ENCODE measurements at regions not wholly inside any gene's neighbourhood (a gene's known extent, or its start where the extent isn't known, plus 50 kb on each side); places are given as distances from the start of the nearest gene placed in this dataset.

DNA sequence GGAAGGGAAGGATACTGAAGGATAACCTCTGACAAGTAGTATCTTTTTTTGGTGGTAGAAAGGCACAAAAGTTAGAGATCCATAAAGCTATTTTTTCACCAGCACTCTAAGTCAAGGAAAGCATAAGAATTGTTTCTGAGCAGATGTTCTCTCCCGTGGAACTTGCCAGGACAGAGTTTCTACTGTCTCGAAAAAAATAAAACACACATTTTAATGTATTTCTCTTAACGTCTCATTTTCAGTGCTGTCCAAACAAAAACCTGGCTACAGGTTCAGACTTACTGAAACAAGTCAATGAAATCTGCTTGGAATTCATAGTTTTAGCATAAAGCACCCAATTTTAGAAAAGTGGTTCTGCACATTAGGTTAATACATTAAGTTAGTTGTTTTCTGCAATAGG, 338.3 kb downstream of the LTN1 start:
- DNase-seq (ENCODE audit: low read depth, low spot score), result no peak

DNA sequence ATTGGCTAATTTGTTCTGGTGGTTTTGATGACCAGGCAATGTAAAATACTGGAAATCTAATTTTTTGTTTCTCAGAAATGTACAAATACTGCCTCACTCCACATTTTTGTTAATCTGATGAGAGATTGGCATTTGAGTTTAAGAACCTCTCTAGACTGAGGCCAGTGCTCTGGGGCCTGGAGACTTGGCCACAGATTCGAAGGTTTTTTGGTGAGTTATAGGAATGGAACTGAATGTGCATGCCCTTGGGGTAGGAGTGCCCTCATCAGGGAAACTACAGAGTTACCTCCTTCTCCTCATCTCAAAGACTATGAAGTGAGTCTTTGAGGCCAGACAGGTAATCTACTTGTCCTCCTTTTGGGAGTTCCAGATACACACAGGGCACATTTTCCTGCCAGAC, 347.9 kb downstream of the LTN1 start:
- no peak for DNase-seq (ENCODE audit: low read depth, low spot score)

DNA sequence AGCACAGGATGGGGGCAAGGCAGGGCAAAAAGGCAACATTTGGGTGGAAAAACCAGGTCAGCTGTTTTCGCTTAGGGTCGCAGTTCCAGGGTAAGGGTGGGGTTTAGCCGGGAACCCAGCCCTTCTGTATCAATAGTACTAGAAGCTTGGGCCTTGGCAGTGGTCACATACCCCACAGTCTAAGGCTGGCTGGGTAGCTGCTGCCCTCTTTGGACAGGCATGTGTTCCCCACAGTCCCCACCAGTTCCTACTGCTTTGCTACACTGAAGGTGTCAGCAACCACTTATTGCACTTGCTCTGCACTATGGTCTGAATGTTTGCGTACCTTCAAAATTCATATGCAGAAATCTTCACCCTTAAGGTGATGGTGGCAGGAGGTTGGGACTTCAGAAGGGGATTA, 349.8 kb downstream of the LTN1 start:
- no peak for DNase-seq (ENCODE audit: low read depth, low spot score)

DNA sequence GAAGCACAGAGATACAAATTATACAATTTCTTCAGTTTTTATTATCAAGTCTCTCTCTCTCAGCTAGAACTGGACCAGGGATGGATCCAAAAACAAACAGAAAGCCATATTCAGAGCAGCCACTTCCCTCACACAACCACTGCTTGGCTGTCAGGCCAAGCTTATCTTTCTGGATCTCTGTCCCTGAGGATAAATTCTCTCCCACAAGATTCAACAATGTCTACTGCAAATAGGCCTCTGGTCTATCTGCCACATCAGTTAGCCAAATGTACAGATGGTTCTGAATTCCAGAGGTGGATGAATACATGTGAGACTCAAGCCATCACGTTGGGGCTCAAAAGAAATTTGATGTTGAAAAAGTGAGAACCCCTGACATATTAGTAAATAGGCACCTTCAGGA, 350.9 kb downstream of the LTN1 start:
- DNase-seq (ENCODE audit: low read depth, low spot score), result no peak

DNA sequence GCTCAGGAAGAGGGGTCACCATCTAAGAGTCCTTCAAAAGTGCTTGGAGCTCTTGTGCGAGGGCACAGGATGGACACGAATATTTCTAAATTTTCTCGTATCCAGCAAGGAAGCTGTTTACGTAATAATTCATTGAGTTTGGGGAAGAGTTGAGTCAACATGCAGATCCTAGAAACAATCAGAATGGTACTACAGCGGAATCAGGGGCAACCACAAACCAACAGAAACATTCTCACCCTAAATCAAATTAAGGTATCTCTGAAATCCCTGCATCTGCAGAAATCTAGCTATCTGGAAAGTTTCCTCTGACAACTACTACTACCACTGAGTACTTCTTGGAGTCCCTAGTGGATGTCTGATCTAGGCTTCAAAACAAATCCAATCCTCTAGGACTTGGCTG, 352.4 kb downstream of the LTN1 start:
- DNase-seq (ENCODE audit: low read depth, low spot score), result no peak

DNA sequence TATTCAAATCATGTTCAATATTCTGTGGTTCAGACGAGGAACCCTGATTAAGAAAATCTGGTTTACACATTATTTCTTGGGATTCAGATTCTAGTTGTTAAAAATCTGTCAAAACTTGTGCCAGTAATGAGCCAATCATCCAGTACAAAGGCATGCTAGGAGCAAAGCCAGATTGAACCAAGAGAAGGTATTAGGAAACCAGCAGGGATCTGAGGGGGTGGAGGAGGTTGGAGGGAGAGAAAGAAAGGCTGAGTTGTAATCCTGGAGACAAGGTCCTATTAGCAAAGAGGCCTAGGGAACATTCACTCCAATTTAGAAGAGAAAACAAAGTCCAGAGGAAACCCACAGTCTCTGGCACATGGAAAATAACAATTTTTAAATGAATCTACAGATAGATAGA, 352.9 kb downstream of the LTN1 start:
- DNase-seq (ENCODE audit: low read depth, low spot score), result no peak

DNA sequence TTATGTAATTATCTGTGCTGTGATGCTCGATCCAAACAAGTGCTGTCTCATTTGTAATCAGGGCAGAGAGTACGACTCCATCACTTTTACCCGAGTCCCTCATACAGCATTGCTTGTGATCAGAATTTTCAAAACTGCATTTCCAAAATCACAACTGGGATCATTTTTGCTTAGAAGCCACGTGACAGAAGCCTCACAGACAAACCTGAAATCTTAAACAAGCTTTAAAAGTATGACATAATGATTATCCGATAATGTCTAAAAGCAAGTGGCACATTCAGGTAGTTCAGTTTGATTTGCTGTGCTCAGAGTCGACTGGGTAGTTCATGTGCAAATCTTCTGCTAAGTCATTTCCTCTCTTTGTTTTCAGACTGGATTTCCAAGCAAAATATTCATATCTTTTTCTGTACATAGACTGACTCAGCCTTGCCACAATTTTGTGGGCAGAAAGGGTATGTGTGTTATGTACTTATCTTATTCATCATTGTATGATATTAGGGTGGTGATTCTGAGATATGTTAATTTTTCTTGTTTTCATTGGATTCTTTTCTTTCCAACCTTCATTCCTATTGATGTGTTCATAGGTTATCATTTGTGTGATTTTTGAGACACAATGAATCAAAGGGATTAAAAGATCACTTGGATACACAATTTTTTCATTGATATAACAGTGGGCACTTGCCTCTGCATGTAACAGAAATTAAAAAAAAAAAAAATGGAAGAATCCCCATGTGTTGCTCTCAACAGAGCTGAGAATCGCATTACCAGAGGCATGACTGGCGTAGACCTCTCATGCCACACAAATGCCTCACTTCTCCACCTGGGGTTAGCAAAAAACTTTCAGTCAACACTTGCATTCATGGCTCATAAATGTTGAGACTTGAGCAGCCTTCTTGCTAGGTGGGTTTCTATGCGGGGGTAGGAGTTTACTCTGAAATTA, 355.7 kb downstream of the LTN1 start:
- no peak for DNase-seq (ENCODE audit: low read depth, low spot score)

DNA sequence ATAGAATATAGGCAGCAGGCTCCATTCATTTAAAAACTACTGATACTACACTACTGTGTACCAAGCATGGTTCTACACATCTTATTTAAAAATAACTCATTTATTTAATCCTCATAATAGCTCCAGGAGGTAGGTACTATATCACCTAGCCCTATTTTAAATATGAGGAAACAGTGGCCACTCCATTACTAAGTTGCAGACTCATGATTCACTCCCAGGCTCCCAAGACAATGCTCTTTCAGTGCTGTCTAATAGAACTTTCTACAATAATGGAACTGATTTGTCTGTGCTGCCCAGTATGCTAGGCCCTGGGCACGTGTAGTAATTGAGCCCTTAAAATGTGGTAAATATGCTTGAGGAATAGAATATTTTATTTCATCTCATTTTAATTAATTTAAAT, 357.1 kb downstream of the LTN1 start:
- no peak for DNase-seq (ENCODE audit: low read depth, low spot score)

DNA sequence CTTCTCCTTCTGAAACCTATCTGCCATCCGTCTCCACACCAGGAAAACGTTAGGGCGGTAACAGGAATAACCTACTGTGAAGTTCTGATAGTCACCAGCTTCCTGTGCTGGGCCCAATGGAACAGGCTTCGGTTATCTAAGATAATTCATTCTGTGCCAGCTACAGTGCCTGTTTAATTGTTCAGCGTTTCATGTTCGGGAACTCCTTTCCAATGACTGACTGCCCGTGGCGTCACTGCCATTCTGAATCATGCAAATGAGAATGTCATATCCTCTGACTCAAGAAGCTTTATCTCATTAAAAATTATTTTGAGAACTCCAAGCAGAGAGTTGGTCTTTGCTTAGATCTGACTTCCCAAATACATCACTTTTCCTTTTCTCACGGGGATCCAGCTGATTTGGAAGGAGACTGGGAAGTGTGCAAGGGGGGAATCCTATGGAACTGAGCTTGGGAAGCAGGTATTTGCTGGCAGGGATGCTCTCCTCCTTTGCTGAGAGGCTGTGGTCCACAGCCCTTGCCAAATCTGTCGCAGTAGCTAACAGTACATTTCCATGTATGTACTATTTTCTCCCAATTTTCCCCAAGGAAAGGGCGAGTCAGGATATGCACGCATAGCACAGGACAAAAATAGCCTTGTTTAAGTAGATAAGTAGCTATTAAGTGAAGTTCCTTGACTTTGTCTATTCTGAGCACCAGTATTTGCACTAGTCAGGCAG, 358.7 kb downstream of the LTN1 start:
- no peak for DNase-seq (ENCODE audit: low read depth, low spot score)

DNA sequence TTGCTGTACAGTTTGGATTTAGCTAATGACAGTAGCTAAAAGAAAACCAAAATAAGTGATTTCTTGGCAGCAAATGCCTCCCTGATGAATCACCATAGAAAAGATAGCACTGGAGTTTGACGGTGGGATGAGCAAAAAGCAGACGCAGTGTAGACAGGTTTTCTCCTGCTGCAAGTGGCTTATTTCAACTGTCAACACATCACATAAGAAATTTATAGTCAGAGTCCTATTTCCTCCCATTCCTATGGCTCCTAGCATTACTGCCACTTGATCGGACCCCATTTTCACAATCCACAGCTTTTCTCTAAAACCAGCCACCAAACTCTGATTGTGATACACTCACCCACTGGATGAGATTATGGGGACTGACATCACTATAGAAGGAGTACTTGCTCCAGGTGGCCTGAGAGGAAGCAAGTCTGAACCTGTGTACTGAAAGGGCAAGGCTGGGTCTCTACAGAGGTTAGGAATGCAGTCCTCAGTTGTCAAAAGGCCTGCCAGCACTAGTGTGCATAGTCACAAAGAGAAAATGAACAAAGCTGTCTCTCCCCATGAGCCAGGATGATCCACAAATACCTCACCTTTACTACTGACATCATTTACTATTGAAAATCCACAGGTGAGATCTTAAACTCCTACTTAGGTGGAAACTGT, 359.8 kb downstream of the LTN1 start:
- DNase-seq (ENCODE audit: low read depth, low spot score), result no peak

DNA sequence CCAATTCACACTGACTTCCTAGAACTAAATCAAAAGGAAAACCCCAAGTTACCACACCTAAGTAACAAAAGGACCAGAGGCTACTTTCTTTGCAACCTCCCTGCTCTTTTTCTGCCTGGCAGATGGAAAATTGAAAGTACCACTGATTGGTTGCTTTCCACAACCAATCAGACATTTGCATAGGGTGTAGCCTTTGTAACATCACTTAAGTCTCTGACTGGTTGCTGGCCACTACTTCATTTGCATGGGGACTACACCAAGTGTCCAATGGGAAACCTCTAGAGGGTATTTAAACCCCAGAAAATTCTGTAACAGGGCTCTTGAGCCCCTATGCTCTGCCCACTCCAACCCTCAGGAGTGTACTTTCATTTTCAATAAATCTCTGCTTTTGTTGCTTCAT, 365.0 kb downstream of the LTN1 start:
- DNase-seq (ENCODE audit: low read depth, low spot score), result no peak

DNA sequence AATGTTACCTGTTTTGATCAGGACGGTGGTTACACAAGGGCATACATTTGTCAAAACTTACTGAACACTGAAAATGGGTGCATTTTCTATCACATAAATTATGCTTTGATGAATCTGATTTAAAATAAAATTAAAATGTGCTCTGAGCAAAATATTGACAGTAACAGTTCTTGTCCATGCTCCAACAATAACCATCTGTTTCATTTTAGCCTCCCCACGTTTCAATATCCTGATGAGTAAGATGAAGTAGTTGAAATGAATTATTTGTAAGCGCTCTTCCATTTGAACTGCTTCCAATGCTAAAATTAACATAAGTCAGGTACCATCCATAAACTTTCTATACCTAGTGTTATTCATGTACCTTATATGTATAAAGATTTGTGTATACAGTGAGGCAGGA, 365.4 kb downstream of the LTN1 start:
- DNase-seq (ENCODE audit: low read depth, low spot score), result no peak

DNA sequence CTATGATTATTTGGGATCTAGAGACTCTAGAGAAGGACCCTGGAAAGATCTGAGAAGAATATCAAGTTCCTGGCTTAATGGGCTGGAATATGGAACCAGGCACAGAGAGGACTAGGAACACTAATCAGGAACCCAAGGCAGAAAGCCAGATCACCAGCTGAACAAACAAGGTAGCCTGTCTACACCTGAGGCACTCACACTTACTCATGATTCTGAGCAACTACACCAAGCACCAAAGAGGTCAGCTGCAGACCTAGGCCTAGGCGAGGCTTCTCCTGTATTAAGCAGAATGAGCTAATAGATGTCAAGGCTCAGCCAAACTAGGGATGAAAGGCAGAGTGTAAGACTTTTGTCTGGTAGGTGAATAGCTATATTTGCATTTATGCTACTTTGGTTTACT, 368.1 kb downstream of the LTN1 start:
- no peak for DNase-seq (ENCODE audit: low read depth, low spot score)

DNA sequence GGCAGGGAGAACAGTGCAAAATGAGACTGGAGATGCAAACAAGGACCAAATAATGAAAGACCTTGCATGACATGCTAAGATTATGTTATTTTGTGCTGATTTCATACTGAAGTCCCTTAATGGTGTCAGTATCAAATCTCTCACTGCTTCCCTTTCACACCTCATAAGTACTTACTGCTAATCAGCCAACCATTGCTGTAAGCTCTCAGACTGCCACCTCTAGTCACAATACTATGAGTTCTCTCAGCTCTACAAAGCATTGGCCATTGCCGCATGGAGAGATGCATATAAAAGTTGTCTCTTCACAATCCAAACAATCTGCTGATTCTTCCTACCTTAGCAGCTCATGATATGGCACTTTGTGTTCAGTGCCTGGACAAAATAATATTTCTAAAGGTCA, 375.4 kb downstream of the LTN1 start:
- DNase-seq (ENCODE audit: low read depth, low spot score), result no peak

DNA sequence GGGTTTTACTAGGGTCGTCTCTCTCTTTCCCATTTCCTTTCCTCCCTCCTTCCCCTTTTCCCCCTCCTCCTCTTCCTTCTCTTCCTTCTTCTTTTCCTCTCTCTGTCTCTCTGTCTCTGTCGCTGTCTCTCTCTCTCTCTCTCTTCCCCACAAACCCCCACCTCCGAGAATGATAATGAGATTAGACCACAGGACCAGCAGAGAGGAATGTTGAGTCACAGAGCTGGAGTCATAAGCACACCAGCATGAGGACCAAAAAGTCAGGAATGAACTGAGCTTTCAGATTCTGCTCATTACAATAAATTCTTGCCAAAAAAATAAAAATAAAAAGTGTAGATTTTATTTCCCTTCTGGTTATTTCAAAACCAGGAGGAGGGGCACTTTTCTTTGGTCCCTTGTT, 377.4 kb downstream of the LTN1 start:
- no peak for DNase-seq (ENCODE audit: low read depth, low spot score)

DNA sequence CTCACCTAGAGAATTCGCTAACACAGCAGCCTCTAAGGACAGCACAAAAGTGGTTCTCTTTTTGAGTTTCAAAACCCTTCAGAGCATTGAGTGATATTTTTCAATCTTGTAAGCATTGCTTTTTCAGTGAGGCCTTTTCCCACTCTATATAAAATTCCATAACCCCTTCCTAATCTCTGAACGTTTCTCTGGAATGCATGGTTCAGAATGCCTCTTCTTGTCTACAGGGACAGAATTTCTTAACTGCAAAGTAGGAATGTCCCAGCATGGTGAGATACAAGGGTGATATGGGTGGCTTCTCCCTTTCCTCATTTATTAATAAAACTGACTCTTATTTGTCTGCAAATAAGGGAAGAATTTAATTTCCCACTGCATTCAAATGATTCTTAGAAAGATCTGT, 377.9 kb downstream of the LTN1 start:
- DNase-seq (ENCODE audit: low read depth, low spot score), result no peak

DNA sequence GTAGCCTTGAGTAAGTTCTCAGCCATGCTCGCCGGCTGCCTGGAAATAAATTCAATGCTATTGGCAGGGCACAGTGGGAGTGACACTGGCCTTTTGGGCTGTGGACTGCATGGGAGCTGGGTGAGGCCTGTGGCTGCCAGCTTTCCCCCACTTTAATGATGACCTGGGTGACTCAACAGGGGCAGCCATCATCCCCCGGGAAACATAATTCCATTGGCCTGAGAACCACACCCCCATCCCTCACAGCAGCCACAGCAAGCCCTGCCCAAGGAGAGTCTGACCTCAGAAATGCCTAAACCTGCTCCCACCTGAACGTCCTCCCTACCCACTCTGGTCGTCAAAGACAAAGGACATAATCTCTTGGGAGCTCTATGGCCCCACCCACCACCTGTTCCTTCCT, 384.0 kb downstream of the LTN1 start:
- no peak for DNase-seq (ENCODE audit: low read depth, low spot score)

DNA sequence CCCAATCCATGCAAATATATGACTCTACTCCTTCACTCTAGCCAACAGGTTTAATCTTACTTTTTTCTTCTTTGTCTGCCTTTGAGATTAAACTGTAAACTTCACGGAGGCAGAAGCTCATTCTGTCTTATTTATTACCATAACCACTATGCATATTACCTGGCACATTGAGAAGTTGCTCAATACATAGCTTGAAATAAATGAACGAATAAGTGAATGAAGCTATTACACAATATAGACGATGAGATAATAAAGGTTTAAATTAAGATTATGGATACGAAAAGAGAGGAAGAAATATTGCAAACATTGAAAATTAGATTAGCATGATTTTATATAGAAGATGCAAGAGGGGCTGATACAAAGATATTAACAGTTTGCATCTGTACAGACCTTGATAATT, 385.1 kb downstream of the LTN1 start:
- DNase-seq (ENCODE audit: low read depth, low spot score), result no peak

DNA sequence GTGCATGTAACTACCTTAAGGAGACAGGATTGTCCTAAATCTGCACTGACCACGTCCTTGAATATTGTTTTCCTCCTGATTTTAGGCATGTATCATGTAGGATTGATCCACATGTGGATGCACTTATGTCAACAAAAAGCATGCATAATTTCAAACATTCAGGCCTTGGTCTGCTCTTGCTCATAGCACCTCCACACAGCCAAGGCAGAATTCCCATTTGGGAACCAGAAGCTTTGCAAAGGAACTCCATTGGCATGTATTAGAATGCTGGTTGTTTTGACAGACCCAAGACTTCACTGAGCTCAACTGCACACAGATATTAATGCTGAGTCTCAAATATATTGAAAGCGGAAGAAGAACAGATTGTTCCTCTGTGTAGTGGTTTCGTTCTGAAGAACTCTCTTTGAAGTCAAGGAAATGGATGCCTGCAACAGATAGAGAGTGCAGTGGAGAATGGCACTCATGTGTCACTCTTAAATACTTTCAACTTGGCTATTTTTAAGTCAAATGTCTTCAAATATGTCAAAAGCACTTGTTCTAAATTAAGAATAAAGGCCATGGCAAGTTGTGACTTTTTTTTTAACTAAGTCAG, 387.6 kb downstream of the LTN1 start:
- no peak for DNase-seq (ENCODE audit: low read depth, low spot score)

DNA sequence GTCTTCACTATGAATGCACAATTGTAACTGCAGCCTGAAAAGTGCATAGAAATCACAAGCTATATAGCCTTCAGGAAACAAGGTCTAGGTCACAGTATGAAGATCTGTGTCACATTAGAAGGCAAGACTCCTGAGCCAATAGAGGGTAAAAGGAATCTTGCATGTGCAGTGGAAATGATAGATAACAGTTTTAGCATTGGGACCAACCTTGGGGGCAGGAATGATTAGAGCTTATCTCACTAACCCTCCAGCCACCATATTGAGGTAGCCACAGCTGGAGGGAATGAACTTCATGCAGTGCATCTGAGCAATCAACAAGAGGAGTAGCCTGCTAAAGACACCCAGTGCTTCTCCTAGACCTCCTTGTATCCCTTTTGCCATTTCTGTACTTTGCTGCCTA, 390.1 kb downstream of the LTN1 start:
- DNase-seq (ENCODE audit: low read depth, low spot score), result no peak

DNA sequence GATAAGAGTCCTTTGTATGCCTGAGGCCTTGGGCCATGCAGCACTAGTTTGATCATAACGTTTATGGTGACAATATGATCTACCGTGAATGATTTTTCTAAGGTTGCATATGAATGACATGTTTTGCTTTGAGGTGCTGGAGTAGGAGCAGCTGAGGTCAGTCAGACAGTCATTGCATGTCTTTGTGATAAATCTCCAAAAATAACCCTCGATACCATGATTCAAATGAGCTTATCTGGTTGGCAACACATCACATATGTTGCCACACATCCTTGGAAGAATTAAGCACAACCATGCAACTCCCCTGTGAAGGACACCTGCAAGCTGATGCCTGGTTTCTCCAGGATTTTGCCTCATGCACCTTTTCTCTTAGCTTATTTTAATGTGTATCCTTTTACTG, 394.5 kb downstream of the LTN1 start:
- no peak for DNase-seq (ENCODE audit: low read depth, low spot score)

DNA sequence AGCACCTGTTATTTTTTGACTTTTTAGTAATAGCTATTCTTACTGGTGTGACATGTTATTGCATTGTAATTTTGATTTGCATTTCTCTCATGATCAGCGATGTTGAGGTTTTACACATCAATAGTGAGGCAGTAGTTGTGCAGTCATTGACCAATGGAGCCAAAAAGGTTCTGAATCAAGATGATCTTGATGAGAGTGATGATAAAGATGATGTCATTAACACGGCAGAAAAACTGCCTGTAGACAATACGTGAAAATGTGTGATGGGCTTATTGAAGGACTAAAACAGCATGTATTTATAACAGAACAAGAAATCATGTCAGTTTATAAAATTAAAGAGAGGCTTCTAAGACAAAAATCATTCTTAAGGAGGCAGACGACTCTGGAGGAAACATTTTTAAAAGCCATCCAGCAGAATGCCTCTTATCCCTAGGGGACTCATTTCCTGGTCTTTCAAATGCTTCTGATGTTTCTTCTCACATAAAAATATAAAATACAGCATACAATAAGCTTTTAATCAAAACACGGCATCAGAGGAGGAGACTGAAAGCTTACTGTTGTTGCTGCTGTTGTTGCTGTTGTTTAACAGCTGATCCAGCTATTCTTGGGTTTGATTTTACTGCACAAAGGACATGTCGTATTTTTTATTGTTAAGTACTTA, 400.3 kb downstream of the LTN1 start:
- no peak for DNase-seq (ENCODE audit: low read depth, low spot score)

Data from iPS DF 19.7 (cell line).